SK-N-MC (cell line): ENCODE measurements at regions not wholly inside any gene's neighbourhood (a gene's known extent, or its start where the extent isn't known, plus 50 kb on each side); places are given as distances from the start of the nearest gene placed in this dataset.

Experiments used
- DNase-seq: peaks from one replicate; pipeline ENCODE4 v3.0.0-alpha.2; 2011; ENCODE audit warnings: low read depth, low spot score
- H3K27ac ChIP-seq: fragments of 200-600 bp; sonication (generic); 2 replicates; pipeline ENCODE4 v1.5.1; 2016; ENCODE audit warnings: mixed run types
- H3K36me3 ChIP-seq: fragments of 200-600 bp; sonication (generic); 2 replicates; pipeline ENCODE4 v1.6.1; 2017; ENCODE audit warnings: antibody characterized with exemption, low read length, mixed read lengths; ENCODE audit not compliant: insufficient read depth
- H3K4me3 ChIP-seq: fragments of 200-600 bp; sonication (generic); 2 replicates; pipeline ENCODE4 v1.5.1; 2016
- H3K9ac ChIP-seq: fragments of 200-600 bp; sonication (generic); 2 replicates; pipeline ENCODE4 v1.8.0; 2017; ENCODE audit warnings: mixed run types, mixed read lengths; ENCODE audit not compliant: insufficient read length
- H3K9me3 ChIP-seq: fragments of 200-600 bp; sonication (generic); 2 replicates; pipeline ENCODE4 v1.6.1; 2017; ENCODE audit warnings: low read depth, mild to moderate bottlenecking, antibody characterized with exemption, low read length, moderate library complexity, mixed read lengths
- EZH2 ChIP-seq: fragments of 200-600 bp; sonication (generic); IDR thresholded peaks from one replicate; pipeline ENCODE4 v1.6.1; 2017; ENCODE audit warnings: antibody characterized with exemption
- FOXP2 ChIP-seq: optimal IDR thresholded peaks from 2 replicates; pipeline ENCODE3; 2011; ENCODE audit warnings: mild to moderate bottlenecking, moderate library complexity; ENCODE audit not compliant: insufficient read depth; ENCODE audit errors: extremely low read length, control extremely low read depth
- POLR2AphosphoS5 ChIP-seq: IDR thresholded peaks from 2 replicates; pipeline ENCODE4 v1.6.1; 2012; ENCODE audit warnings: mild to moderate bottlenecking, low read depth, low read length, borderline replicate concordance

DNA sequence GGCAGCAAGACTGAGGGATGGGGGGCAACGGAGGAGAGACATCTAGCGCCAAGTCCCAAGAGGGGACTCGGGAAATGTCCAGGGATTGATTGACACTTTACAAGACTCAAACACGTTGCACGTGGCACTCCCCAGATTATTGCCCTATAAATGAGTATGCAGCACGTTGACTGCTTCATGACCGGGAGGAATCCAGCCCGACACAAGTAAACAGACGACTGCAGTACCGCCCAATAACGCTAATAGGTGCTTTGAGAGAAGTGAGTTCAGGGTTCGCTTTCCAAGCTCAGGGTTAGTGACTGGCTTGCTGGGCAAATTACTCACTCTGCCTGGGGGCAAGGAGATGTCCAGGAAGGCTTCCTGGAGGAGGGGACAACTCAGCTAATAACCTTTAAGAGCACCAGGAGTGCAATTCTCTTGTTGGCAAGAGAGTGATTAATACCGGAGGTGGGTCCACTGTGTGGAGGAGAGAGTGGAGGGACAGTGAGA lies 73.3 kb upstream of the MYL10 start:
- H3K4me3 ChIP-seq: no peak overlapping the region
- H3K9ac ChIP-seq: no peak overlapping the region
- H3K36me3 ChIP-seq: no peaks in the 10 kb centered on the region
- no peak overlapping the region for H3K27ac ChIP-seq
- no peak for TF ChIP-seq EZH2
- no peak for TF ChIP-seq FOXP2
- TF ChIP-seq POLR2AphosphoS5: no peak
- no peak for DNase-seq
- no peaks in the 10 kb centered on the region for H3K9me3 ChIP-seq

DNA sequence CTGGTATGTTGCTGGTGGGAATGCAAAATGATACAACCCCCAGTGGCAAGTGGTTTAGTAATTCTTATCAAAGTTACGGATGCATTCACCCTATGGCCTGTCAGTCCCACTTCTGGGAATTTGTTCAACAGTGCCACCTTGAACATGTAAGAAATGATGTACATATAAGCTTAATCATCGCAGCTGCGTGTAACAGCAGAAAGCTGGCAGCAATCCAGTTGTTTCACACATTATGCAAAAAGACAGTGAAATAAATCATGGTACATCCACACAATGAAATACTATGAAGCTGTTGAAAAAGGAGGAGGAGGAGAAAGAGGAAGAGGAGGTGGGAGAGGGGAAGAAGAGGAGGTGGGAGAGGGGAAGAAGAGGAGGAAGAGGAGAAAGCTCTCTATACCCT lies 76.2 kb upstream of the MYL10 start:
- Histone ChIP-seq H3K36me3 (no peaks in the 10 kb centered on the region), H3K27ac (no peak overlapping the region), H3K9ac (no peak overlapping the region), H3K4me3 (no peak overlapping the region), H3K9me3 (no peaks in the 10 kb centered on the region)
- no peak for DNase-seq
- TF ChIP-seq POLR2AphosphoS5: no peak
- no peak for TF ChIP-seq FOXP2
- TF ChIP-seq EZH2: no peak

DNA sequence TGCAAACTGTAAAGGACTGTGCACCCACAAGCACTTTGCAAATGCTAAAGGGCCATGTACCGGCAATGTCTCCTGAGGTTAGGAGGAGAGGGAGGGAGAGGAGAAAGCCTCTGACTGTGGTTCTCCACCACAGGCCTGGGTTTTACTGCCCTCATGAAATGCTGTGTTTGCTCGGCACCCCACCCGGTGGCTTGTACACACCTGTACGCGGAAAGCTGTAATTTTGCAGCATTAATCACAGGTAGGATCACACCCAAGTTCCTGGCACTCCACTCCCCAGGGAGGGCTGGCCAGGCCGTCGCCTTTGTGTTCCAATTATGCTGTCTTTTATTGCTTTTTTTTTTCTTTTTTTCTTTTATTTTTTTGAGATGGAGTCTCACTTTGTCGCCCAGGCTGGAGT lies 78.5 kb upstream of the MYL10 start:
- Histone ChIP-seq H3K36me3 (no peaks in the 10 kb centered on the region), H3K9ac (no peak overlapping the region), H3K4me3 (no peak overlapping the region), H3K27ac (no peak overlapping the region), H3K9me3 (no peaks in the 10 kb centered on the region)
- TF ChIP-seq FOXP2 (no peak), POLR2AphosphoS5 (no peak)
- no peak for DNase-seq

DNA sequence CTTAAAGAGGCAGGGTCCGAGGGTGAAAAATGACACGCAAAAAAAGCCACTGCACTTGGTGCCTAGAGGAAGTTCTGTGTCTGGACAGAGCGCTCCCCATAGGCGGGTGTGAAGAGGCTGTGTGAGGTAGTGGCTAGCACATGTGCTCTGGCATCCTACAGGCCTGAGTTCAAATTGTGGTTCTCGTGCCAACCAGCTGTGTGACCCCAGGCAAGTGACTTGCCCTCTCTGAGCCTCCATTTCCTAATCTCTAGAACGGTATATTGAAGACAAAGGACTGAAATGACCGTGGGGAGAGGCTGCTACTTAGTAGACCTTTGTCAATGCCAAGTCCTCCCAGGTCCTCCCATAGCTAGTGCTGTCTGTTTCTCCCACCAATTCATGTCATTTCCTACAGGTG lies 79.1 kb upstream of the MYL10 start:
- H3K27ac ChIP-seq: no peak overlapping the region
- H3K9ac ChIP-seq: no peak overlapping the region
- no peaks in the 10 kb centered on the region for H3K36me3 ChIP-seq
- no peak overlapping the region for H3K4me3 ChIP-seq
- H3K9me3 ChIP-seq: no peaks in the 10 kb centered on the region
- TF ChIP-seq FOXP2: no peak
- no peak for TF ChIP-seq EZH2
- TF ChIP-seq POLR2AphosphoS5: no peak
- no peak for DNase-seq

DNA sequence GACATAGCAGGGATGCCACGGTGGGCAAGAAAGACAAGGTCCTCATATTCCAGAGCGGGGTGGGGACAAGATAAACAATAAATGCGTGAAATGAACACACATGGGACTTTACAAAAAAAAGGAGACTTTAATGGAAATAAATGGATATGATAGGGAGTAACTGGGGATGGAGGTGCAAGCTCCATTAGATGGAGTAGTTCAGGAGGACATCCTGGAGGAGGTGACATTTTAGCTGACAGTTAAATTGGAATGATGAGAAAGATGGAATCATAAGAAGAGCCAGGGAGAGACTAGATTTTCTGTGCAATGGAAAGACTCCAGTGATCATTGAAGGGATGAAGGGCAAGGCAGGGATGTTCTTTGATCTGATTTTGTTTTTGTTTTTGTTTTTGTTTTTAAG lies 83.6 kb upstream of the MYL10 start:
- no peak for DNase-seq
- Histone ChIP-seq H3K4me3 (no peak overlapping the region), H3K9ac (no peak overlapping the region), H3K27ac (no peak overlapping the region), H3K9me3 (no peaks in the 10 kb centered on the region), H3K36me3 (no peaks in the 10 kb centered on the region)
- TF ChIP-seq POLR2AphosphoS5 (no peak), EZH2 (no peak), FOXP2 (no peak)

DNA sequence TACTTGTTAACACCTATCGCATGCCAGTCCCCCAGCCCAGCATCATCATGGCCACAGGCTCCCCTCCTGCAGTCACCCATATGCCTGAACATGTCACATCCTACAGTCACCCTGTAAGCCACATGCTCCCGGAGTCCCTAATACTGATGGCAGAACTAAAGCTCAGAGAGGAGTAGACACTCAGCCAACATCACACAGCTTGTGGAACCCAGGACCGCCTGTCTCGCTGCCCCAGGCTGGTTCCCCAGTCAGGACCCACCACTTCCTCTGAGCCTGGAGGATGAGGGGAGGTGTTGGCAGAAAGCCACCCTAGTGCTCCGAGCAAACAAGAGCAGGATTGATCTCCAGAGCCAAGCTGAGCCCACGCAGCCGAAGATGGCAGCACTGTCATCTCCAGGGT lies 85.0 kb upstream of the MYL10 start:
- DNase-seq: no peak
- Histone ChIP-seq H3K9me3 (no peaks in the 10 kb centered on the region), H3K27ac (no peak overlapping the region), H3K36me3 (no peaks in the 10 kb centered on the region), H3K9ac (no peak overlapping the region), H3K4me3 (no peak overlapping the region)
- TF ChIP-seq FOXP2 (no peak), EZH2 (no peak), POLR2AphosphoS5 (no peak)

DNA sequence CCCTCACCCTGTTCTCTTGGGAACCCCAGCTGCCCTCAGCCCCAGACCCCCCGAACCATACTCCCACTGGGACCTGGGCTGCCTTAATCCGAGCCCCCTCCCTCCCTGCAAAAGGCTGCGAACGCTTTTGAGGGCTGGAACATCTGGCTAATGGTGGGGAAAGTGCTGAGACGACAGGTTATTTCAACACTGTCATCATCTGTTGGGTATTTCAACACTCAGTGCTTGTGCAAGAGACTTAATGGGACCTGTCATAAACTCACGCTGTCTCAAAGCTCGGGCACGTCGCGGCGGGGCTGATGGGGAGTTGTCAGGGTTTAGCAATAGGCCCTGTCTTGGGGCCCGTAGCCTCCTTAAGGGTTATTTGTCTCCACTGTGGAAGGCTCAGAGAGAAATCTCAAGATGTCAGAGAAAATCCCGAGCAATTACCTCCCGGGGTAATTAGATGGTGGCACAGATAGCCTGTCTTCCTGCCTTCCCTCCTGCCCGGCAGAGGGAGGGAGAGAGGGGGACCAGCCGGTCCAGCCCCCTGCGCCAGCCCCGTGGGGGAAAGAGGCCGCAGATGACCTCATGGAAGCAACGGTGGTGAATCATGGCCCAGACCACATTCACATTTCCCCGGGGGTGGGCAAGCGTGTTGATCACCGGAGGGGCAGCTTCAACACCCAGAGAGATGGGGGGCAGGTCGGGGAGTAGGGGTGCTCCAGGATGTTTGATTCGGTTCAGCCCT lies 88.7 kb upstream of the MYL10 start:
- H3K36me3 ChIP-seq: no peaks in the 10 kb centered on the region
- no peaks in the 10 kb centered on the region for H3K9me3 ChIP-seq
- no peak overlapping the region for H3K27ac ChIP-seq
- no peak overlapping the region for H3K9ac ChIP-seq
- peak; percentile 64; the same call in 1 of the 2 replicates for TF ChIP-seq POLR2AphosphoS5
- TF ChIP-seq EZH2: no peak
- peak; percentile 16 for TF ChIP-seq FOXP2
- peak overlapping the region; percentile 21 for H3K4me3 ChIP-seq
- peak; percentile 82 for DNase-seq

DNA sequence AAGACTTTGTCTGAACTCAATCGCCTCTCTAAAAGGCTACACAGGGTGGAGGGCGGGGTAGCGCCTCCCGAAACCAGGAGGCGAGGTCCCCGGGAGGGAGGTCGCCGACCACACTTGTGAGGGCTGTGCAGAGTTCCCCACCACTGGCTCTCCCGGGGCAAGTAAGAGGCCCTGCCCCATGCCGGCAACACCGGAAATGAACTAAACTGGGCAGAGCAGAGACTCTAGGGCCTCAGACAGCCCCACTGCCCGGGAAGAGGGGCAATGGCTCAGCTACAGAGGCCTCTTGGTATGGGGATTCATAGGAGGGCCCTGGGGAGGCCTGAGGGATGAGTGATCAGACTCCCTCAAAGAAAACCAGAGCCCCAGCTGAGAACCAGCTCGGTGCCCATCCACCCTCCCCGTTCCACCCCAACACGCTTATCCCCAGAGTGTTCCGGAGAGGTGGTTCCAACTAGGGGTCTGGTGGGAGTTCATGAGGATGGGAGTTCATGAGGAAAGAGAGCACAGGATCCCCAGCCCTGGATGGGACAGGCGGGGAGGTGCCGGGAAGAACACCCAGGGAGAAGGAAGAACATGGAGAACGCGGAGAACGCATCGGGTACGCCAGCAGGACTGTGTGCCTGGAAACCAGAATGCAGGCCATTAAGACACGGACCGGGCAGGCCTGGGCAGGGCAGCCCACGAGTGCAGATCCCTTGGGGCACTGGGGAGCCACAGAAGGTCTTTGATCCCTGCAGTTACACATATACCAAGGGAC lies 89.4 kb upstream of the MYL10 start:
- DNase-seq: no peak
- Histone ChIP-seq H3K27ac (no peak overlapping the region), H3K36me3 (no peaks in the 10 kb centered on the region), H3K4me3 (no peak overlapping the region), H3K9me3 (no peaks in the 10 kb centered on the region), H3K9ac (no peak overlapping the region)
- TF ChIP-seq FOXP2 (no peak), POLR2AphosphoS5 (no peak), EZH2 (no peak)

DNA sequence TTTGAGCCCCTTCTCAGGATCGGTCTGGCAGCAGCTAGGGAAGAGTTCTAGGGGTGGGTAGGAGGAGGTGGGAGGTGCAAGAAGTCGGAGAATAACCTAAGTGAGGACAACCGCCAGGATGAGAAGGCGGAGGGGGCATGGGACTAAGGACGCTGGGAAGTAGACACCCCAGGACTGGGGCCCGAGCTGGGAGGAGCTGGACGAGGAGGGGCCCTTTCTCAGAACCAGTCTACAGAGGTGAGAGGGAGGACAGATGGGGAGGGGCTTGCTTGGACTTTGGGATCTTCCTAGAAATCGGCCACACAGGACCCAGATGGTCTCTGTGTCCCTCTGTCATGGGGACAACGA lies 90.0 kb upstream of the MYL10 start:
- H3K36me3 ChIP-seq: no peaks in the 10 kb centered on the region
- DNase-seq: no peak
- no peak overlapping the region for H3K4me3 ChIP-seq
- no peaks in the 10 kb centered on the region for H3K9me3 ChIP-seq
- TF ChIP-seq POLR2AphosphoS5 (no peak), EZH2 (no peak), FOXP2 (no peak)
- H3K27ac ChIP-seq: no peak overlapping the region
- H3K9ac ChIP-seq: no peak overlapping the region

DNA sequence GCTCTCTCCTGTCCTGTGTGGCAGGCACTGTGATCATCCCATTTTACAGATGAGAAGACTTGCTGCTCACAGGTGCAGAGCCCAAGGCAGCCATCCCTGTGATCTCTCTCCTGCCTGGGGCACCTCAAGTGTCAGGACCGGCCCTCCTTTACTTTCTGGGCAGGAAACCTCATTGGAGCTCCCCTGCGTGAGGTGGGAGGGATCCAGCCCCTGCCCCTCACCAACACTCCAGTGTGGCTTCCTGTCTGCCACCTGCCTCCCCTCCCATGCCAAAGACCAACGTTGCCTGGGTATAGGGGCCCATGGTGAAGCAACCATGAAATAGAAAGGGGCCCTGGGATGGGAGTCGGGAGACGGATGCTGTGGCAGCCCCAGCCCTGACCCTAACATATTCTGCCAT lies 91.2 kb upstream of the MYL10 start:
- no peak overlapping the region for H3K27ac ChIP-seq
- no peaks in the 10 kb centered on the region for H3K36me3 ChIP-seq
- H3K9me3 ChIP-seq: no peaks in the 10 kb centered on the region
- H3K9ac ChIP-seq: no peak overlapping the region
- TF ChIP-seq EZH2 (no peak), POLR2AphosphoS5 (no peak), FOXP2 (no peak)
- no peak for DNase-seq
- no peak overlapping the region for H3K4me3 ChIP-seq
